ENCODE measurements at regions not wholly inside any gene's neighbourhood (a gene's known extent, or its start where the extent isn't known, plus 50 kb on each side); places are given as distances from the start of the nearest gene placed in this dataset.

GRCh38 chrX:8244301-8244700, 73.2 kb upstream of the VCX2 start:
- TF ChIP-seq CTCF (IDR thresholded peaks at IDR 0.05) (no peak), POLR2A (IDR thresholded peaks at IDR 0.05) (no peak), POLR2AphosphoS5 (IDR thresholded peaks at IDR 0.05) (no peak)

Measured in gastroesophageal sphincter (tissue), 3 donors.